HL-60/S4 (cell line): ENCODE measurements at regions not wholly inside any gene's neighbourhood (a gene's known extent, or its start where the extent isn't known, plus 50 kb on each side); places are given as distances from the start of the nearest gene placed in this dataset.
"Not testable (repeated sequence)": the region's sequence is repeated elsewhere in the genome, so short reads cannot be mapped to it uniquely, and the experiment has no call there.

Experiments used
- in situ Hi-C: fragments of 300-500 bp; cut with MboI; formaldehyde crosslinking; loops from 2 replicates; pipeline ENCODE4 v1.14.3; 2022; ENCODE audit warnings: low sequenced_read_pairs

DNA sequence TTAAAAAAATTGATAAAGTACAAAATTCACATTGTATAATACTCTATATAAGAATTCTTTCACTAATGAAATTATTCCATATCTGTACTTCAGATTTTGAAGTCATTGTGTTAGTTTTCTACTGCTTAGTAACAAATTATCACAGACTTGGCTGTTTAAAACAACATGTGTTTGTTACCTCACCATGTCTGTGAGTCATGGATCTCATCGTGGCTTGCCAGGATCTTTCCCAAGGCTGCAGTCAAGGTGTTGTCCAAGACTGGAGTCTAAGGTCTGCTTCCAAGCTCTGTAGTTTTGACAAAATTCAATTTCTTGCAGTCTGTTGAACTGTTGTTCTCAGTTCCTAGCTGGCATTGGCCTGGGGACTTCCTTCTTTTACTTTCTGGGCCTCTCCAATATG is 1286.9 kb downstream of the ADGRL3 start:
- in situ Hi-C loops: no loop called here

DNA sequence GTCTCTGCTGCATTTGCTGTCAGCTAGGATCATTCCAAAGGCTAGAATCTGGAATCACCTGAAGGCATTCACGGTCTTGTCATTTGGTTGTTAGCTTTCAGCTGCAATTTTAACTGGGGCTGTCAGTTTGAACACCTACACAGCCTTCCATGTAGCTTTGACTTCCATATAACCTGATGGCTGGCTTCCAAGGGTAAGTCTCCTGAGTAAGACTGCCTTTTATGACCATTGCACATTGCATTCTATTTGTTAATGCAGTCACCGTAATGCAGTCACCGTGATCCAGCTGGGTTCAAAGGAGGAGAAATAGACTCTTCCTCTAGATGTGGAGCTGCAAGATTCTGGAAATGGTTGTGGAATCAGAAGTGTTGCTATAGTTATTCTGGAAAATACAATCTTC is 1284.2 kb downstream of the ADGRL3 start:
- in situ Hi-C loops: no loop called here

DNA sequence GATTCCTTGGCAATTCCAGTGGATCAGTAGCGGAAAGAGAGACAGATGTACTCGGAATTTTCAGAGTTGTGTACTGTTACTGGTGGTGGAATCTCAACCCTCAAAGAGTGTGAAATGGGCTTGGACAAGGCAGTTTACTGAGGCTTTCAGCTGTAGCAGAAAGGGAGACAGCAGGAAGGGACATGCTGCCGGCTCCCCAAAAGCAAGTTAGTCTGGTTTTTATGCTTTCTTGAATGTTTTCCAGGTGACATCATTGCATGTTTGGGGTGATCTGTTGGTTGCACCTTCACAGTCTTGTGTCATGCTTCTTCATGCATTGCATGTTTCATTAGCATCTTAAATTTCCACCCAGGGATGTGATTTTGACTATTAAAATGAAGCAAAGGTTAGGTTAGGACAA is 1282.2 kb downstream of the ADGRL3 start:
- in situ Hi-C loops: no loop called here

DNA sequence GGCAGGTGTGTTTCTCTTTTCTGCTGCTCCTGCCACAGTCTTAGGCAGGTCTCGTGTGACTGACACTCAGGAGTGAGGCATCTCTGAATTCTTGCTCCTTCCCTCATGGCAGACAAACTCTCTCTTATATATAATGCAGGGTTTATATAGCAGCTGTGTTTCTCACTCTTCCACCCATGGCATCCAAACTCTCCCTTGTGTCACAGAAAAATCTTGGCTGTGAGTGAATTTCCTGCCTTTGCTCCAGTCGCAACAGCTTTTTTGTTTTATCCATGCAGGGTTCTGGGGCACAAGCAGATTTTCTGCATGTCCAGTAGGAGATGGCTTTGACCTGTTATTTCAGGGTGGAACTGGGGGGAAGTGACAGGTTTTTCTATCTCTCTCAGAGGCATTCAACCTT is 1275.5 kb downstream of the ADGRL3 start:
- in situ Hi-C loops: no loop called here

DNA sequence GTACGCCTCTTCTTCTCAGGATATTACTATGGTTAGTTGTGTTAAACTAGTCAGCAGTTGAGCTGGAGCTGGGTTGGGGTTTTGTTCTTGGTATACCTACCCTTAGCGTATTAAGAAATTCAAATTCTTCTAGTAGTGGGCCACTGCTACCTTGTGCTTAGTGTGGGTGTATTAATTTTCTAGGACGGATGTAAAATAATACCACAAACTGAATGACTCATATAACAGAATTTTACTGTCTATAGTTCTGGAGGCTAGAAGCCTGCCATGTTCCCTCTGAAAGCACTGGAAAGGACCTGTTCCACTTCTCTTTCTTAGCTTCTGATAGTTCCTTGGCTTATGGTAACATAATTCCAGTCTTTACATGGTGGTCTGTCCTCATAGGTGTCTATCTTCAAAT is 1274.7 kb downstream of the ADGRL3 start:
- in situ Hi-C loops: no loop called here

DNA sequence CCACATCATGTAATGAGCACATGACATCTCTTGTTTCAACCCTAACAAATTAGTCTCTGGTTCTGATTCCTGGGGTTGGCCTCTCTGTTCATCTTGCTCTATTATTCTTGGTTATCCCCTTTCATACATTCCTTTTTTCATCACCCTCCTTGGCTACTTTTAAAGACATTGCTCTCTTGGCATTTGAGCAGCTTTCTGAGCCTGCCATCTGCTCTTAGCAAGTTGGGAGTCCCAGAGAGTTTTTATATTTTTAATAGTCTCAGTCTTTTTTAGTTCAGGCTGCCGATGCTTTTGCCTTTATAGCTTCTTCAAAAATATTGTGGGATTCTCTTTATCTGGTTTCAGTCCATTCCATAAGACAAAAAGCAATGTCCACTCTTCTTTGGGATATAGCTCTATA is 1270.9 kb downstream of the ADGRL3 start:
- in situ Hi-C loops: no loop called here

DNA sequence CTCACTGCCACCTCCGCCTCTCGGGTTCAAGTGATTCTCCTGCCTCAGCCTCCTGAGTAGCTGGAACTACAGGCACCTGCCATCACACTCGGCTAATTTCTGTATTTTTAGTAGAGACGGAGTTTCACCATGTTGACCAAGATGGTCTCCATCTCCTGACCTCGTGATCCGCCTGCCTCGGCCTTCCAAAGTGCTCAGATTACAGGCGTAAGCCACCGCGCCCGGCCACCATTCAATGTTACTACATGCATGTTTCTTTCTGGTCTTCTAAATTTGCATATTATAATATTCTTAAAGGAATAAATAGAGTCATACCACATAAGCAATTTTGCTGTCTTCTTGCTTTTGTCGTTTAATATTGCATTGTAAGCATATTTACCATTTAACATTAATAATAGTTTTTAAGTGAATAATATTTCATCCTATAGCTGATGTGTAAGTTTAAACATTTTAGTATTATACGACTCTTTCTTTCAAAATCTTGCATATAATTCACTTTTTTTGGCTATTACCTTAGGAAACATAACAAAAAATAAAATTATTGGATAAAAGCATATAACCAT is 1270.4 kb downstream of the ADGRL3 start:
- in situ Hi-C loops: no loop called here

DNA sequence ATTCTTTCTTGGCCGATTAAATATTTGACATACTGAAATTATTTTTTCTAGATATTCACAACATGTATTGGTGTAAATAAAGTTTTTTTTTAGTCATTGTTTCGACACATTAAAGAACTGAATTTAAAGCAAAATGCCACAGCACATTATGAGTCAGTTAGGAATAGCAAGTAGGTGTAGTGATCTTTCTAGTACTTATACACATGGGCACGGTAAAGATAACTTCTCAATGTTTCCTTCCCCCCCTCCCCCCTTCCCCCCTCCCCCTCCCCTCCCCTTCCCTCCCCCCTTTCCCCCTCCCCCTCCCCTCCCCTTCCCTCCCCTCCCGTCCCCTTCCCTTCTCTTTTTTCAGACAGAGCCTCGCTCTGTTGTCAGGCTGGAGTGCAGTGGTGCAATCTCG is 1269.9 kb downstream of the ADGRL3 start:
- in situ Hi-C loops: no loop called here

DNA sequence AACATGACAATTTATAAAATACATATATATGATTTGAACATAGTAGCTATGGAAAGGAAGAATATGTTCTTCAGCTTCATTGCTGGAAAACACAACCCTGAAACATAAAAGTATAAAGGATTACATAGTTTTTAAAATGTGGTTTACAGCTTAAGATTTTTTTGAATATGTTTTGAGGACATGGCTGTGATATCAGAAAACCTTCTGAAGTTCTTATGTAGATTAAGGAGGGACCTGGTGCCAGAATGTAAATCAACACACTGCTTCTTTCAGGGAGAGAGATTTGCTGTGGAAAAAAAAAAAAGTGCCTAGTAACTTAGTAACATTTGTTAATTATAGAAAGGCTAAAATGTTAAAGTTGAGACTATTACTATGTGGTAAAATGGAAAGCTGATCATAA is 1261.8 kb downstream of the ADGRL3 start:
- in situ Hi-C loops: no loop called here

DNA sequence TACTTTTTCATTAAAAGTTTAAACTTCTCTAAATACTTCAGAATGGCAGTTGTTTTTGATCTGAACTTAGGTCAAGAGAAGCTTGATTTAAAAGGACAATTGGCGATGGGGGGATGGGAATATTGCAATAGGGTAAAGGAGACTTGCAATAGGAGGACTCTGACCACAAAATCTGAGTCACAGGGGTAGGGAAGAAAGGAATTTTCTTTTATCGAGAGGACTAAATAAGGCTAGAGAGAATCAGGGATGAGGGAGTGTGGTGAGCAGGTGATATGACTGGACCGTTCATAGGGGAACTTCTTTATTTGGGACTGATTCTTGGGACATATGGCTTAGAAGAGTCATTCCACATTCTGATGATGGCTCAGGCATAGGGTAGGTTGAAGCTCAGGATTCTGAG is 1260.2 kb downstream of the ADGRL3 start:
- in situ Hi-C loops: no loop called here

DNA sequence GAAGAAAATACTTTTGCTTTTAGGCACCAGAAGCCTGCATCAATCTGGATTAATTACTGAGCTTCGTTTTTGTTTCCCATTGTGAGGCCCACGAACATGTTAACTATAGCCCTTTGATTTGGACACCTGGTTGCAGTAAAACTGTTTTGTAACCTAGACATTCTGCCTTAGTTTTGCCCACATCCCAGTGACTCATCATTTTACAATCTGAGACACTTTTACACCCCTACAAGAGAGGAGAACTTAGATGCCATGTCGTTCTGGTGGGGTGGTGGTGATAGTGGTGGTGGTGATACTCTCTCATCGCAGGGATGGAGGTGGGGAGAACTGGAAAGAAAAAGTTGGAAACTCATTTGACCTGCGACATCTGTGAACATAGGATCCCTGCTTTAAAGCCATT is 1257.2 kb downstream of the ADGRL3 start:
- in situ Hi-C loops: no loop called here

DNA sequence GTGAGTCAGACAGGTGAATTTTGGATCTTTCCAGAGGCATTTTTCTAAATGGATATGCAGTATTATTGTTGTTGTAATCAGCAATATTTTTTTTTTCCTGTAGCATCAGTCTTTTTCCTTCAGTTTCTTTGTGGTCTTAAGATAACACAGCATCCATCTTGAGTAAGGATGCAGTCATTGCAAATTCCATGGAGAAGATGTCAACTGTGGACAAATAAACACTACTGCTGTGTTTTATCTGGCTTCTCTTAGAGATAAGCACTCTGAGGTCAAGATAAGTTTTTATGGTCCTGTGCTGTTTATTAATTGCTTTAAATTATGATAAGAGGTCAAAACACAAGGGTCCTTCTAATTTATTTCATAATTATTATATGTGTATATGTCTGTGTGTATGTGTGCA is 1255.7 kb downstream of the ADGRL3 start:
- in situ Hi-C loops: no loop called here

DNA sequence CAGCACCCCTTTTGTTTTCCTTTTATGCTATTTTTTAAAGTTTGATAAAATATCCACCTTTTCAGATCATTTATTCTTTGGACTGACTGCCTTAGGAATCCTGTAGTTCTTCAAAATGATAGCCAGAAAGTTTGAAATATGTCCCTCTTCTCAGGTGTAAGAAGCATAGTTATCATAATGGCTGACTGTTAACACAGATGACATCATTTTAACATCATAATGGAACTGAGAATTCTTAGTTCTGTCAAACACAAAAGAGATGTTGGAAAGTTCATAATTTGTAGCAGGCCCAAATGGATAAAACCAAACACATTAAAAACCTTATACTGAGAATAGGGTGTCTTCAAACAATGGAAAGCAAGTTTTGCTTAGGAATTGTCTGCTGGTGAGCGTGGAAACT is 1254.4 kb downstream of the ADGRL3 start:
- in situ Hi-C loops: no loop called here

DNA sequence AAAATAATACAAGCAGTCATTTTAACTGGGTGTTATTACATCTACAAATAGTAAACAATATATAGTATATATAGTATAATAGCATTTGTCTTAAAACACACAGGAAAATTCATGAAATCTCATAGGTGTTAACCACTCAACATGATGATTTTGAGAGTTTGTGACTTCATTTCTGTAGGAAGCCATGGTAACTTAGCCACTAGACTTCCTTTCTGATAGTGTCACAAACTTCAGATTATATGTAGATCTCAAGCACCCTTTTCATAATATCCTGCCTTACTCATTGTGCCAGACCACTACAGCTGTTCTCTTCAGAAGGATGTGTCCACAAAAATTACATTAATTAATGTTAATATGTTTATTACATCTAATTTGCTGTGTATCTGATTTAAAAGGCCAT is 1250.6 kb downstream of the ADGRL3 start:
- in situ Hi-C loops: no loop called here

DNA sequence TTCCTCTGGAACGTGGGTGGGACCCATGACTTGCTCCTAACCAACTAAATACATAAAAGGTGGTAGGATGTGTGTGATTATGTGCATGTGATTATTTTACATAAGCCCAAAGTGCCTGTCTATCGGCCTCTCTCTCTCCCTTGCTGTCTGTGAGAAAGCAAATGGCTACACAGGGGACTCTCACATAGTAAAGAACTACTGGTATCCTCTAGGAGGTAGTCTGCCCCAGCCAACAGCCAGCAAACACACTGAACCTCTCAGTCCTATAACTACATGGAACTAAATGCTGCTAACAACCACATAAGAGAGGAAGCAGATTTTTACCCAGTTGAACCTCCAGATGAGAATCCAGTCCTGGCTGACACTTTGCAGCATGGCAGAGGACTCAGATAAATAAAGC is 1249.4 kb downstream of the ADGRL3 start:
- in situ Hi-C loops: no loop called here

DNA sequence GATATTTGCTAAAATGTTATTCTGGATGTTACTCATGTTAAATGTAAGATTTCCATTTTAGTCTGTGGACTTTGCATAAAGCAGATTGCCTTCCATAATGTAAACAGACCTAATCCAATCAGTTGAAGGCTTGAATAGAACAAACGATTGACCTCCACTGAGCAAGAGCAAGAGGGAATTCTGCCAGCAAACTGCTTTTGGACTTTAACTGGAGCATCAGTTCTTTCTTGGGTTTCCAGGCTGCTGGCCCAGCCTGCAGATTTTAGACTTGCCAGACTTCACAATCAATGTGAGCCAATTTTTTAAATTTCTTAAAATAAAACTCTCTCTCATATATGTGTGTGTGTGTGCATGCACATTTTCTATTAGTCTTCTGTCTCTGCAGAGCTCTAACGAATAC is 1248.8 kb downstream of the ADGRL3 start:
- in situ Hi-C loops: no loop called here

DNA sequence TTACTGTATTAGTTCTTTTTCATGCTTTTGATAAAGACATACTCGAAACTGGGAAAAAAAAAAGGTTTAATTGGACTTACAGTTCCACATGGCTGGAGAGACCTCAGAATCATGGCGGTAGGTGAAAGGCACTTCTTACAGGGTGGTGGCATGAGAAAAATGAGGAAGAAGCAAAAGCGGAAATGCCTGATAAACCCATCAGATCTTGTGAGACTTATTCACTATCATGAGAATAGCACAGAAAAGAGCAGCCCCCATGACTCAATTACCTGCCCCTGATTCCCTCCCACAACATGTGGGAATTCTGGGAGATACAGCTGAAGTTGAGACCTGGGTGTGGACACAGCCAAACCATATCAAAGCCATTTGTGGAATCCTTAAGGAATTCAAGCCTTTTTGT is 1238.9 kb downstream of the ADGRL3 start:
- in situ Hi-C loops: no loop called here

DNA sequence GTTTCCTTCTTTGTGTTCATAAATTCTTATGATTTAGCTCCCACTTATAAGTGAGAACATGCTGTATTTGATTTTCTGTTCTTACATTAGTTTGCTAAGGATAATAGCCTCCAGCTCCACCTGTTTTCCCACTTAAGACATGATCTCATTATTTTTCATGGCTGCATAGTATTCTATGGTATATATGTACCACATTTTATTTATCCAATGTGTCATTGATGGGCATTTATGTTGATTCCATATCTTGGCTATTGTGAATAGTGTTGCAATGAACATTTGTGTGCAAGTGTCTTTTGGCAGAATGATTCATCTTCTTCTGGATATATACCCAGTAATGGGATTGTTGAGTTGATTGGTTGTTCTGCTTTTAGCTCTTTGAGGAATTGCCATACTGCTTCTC is 1234.8 kb downstream of the ADGRL3 start:
- in situ Hi-C loops: no loop called here

DNA sequence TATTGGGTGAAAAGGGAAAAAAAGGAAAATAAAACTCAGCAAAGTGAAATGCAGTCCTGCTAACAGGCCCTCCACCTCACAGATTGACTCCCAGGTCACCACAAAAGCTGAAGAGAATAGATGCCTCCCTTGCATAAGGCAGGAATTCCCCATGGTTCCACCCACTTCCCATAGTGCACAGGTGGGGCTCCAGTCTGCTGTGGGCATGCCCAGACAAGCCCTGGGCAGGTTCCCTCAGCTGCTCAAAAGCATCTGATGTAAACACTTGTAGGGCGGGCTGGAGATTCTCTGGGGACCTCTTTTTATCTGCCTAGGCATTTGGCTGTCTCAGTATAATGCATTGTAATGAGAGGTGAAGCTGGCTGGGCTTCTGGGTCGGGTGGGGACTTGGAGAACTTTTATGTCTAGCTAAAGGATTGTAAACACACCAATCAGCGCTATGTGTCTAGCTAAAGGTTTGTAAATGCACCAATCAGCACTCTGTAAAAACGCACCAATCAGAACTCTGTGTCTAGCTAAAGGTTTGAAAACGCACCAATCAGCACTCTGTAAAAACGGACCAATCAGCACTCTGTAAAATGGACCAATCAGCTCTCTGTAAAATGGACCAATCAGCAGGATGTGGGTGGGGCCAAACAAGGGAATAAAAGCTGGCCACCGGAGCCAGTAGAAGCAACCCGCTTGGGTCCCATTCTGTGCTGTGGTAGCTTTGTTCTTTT is 1231.5 kb downstream of the ADGRL3 start:
- in situ Hi-C loops: not testable (repeated sequence)

DNA sequence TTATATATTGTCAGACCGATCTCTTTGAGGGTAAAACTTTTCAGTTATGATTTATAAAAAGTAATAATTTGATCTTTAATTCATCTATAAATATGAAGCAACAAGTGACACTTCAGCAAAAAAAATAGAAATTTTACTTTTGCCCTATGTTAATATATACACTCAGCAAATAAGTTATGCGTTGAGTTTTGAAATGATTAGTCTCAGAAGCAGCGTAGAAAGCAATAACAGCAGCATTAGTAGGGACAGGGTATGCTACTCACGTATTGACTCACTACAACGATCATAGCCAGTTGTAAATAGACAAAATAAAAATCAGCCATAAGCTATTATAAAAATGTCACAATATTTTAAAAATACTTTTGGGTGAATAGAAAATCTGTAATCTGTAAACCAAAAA is 1229.2 kb downstream of the ADGRL3 start:
- in situ Hi-C loops: no loop called here

DNA sequence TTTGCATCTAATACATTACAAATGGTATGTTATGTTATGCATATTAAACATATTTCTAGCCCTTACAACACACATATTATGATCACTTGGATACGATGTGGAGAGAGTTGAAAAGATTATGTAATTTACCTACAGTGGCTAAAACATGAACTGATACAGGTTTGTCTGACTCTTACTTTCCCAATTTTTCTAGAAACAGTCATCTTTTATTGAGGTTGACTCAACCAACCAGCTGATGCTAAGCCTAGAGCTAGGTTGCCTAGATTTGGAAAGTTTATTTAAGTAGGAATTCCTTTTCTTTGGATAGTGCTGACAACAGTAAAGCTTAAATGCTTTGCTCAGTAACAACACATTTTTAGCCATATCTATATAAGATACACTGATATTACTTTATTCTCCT is 1215.1 kb downstream of the ADGRL3 start:
- in situ Hi-C loops: no loop called here

DNA sequence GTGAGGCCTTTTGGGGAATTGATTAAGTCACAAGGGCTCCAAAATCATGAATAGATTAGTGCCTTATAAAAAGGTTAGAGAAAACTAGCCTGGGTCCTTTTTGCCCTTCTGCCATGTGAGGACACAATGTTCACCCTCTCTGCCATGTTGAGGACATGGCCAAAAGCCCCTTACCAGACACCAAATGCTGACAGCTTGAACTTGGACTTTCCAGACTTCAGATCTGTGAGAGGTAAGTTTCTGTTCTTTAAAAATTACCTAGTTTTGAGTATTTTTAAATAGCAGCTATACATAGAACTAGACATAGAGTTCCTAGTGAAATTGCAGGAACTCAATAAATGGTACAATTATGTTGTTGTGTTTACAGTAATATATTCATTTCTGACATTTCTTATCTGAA is 1214.4 kb downstream of the ADGRL3 start:
- in situ Hi-C loops: no loop called here

DNA sequence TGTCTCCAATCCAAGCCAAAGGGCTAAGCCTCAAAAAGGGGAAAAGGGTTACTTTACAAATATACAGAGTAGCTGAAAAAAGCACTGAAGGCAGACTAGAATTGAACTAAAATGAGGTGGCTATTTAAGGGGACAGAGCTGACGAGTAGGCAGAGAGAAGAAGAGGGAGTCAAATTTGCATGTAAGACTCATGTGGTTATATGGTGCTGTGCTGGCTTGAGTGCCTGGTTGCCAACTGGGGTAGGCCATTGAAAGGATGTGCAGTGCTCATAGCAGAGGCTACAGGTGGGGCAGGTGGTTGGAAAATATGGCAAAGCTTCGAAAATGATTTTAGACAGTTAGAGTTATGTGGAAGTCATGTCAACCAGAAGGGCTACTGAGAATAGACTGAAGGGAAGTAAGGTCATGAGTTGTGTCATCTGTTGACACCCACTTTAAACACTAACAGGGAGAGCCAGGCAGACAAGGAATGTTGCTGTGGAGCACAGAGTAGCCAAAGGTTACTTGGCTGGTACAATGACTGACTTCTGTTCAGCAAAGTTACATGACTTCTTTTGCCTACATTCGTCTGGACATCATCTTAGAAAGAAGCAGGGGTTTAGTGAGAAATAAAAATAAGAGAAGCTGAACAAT is 1210.4 kb downstream of the ADGRL3 start:
- in situ Hi-C loops: no loop called here
